Neural cell (in vitro differentiated cells): ENCODE measurements at regions not wholly inside any gene's neighbourhood (a gene's known extent, or its start where the extent isn't known, plus 50 kb on each side); places are given as distances from the start of the nearest gene placed in this dataset.
"Not testable (repeated sequence)": the region's sequence is repeated elsewhere in the genome, so short reads cannot be mapped to it uniquely, and the experiment has no call there.

ENCODE experiments used
- H2AFZ ChIP-seq: fragments of 200-600, 300-800 bp; sonication (generic), shearing (Covaris generic); 2 replicates; pipeline ENCODE4 v1.6.0; 2014; ENCODE audit warnings: low read depth, mild to moderate bottlenecking, antibody characterized with exemption, low read length, moderate library complexity
- H3F3A ChIP-seq: fragments of 200-600 bp; shearing (Covaris generic); 2 replicates; pipeline ENCODE4 v1.6.1; 2016; ENCODE audit warnings: mild to moderate bottlenecking, moderate library complexity, mixed read lengths, antibody characterized with exemption, low read length; ENCODE audit not compliant: insufficient read depth, poor library complexity, severe bottlenecking
- H3K27ac ChIP-seq: fragments of 200-600, 300-800 bp; sonication (generic), shearing (Covaris generic); 2 replicates; pipeline ENCODE4 v1.5.1; 2014; ENCODE audit warnings: mild to moderate bottlenecking, low read length, moderate library complexity
- H3K27me3 ChIP-seq: fragments of 300-800, 200-600 bp; sonication (generic), shearing (Covaris generic); 2 replicates; pipeline ENCODE4 v1.6.0; 2014; ENCODE audit warnings: mild to moderate bottlenecking, low read depth, low read length, moderate library complexity; ENCODE audit not compliant: insufficient read depth
- H3K36me3 ChIP-seq: fragments of 300-800, 200-600 bp; sonication (generic), shearing (Covaris generic); 2 replicates; pipeline ENCODE4 v1.5.1; 2014; ENCODE audit warnings: mild to moderate bottlenecking, antibody characterized with exemption, low read length, moderate library complexity; ENCODE audit not compliant: insufficient read depth
- H3K4me2 ChIP-seq: fragments of 300-800, 200-600 bp; sonication (generic), shearing (Covaris generic); 2 replicates; pipeline ENCODE4 v1.6.0; 2014; ENCODE audit warnings: mild to moderate bottlenecking, low read length
- H3K4me3 ChIP-seq: fragments of 300-800, 200-600 bp; sonication (generic), shearing (Covaris generic); 2 replicates; pipeline ENCODE4 v1.5.1; 2014; ENCODE audit warnings: mild to moderate bottlenecking, low read length, moderate library complexity
- H3K79me2 ChIP-seq: fragments of 200-600 bp; shearing (Covaris generic); replicated peaks from 2 replicates; pipeline ENCODE4 v1.6.0; 2014; ENCODE audit warnings: mild to moderate bottlenecking, low read length, moderate library complexity; ENCODE audit not compliant: insufficient read depth
- H3K9ac ChIP-seq: fragments of 300-800, 200-600 bp; sonication (generic), shearing (Covaris generic); 2 replicates; pipeline ENCODE4 v1.6.1; 2016; ENCODE audit warnings: mild to moderate bottlenecking, low read length, mixed read lengths
- H3K9me2 ChIP-seq: fragments of 200-600 bp; shearing (Covaris generic); 2 replicates; pipeline ENCODE4 v1.6.1; 2016; ENCODE audit warnings: mild to moderate bottlenecking, low read length, mixed read lengths; ENCODE audit not compliant: insufficient read depth
- H3K9me3 ChIP-seq: fragments of 200-600, 300-800 bp; sonication (generic), shearing (Covaris generic); 2 replicates; pipeline ENCODE4 v1.6.1; 2016; ENCODE audit warnings: mild to moderate bottlenecking, mixed run types, low read length, moderate library complexity, mixed read lengths
- H4K20me1 ChIP-seq: fragments of 200-600 bp; shearing (Covaris generic); 2 replicates; pipeline ENCODE4 v1.6.1; 2016; ENCODE audit warnings: mild to moderate bottlenecking, mixed run types; ENCODE audit not compliant: insufficient read depth
- CTCF ChIP-seq: fragments of 450-650 bp; IDR thresholded peaks from 2 replicates; pipeline ENCODE4 v1.5.1; 2014; ENCODE audit warnings: antibody characterized with exemption, mild to moderate bottlenecking, moderate library complexity; ENCODE audit not compliant: poor library complexity, severe bottlenecking
- EP300 ChIP-seq: fragments of 450-650 bp; conservative IDR thresholded peaks from 2 replicates; pipeline ENCODE4 v1.6.1; 2014; ENCODE audit warnings: antibody characterized with exemption, mild to moderate bottlenecking, moderate library complexity; ENCODE audit not compliant: poor library complexity, severe bottlenecking
- EZH2 ChIP-seq: fragments of 200-600, 300-800 bp; shearing (Covaris generic), sonication (generic); IDR thresholded peaks from 2 replicates; pipeline ENCODE4 v1.6.1; 2014; ENCODE audit warnings: antibody characterized with exemption, low read length, borderline replicate concordance, mild to moderate bottlenecking; ENCODE audit not compliant: insufficient read depth, poor library complexity, severe bottlenecking
- MXI1 ChIP-seq: fragments of 450-650 bp; conservative IDR thresholded peaks from 2 replicates; pipeline ENCODE4 v1.6.1; 2014; ENCODE audit warnings: antibody characterized with exemption, mild to moderate bottlenecking; ENCODE audit not compliant: poor library complexity, severe bottlenecking
- POLR2AphosphoS5 ChIP-seq: IDR thresholded peaks from 2 replicates; pipeline ENCODE4 v1.6.1; 2012
- RAD21 ChIP-seq: fragments of 450-650 bp; conservative IDR thresholded peaks from 2 replicates; pipeline ENCODE4 v1.6.1; 2014; ENCODE audit warnings: antibody characterized with exemption, mild to moderate bottlenecking, moderate library complexity
- REST ChIP-seq: IDR thresholded peaks from 2 replicates; pipeline ENCODE4 v1.6.1; 2012; ENCODE audit warnings: borderline replicate concordance
- SMC3 ChIP-seq: fragments of 450-650 bp; conservative IDR thresholded peaks from 2 replicates; pipeline ENCODE4 v1.6.1; 2014; ENCODE audit warnings: antibody characterized with exemption, mild to moderate bottlenecking, moderate library complexity; ENCODE audit not compliant: poor library complexity
- TAF1 ChIP-seq: IDR thresholded peaks from 2 replicates; pipeline ENCODE4 v1.6.1; 2012; ENCODE audit warnings: low read depth

GRCh38 chr6:168186438-168186837 is 107.4 kb upstream of the FRMD1 start:
- H3K9me2 ChIP-seq = no peaks in the 10 kb centered on the region
- no peak overlapping the region for H3K4me2 ChIP-seq
- H2AFZ ChIP-seq = no peak overlapping the region
- H3K27me3 ChIP-seq = peaks cover 12% of the 10 kb centered on the region
- H3K36me3 ChIP-seq = no peaks in the 10 kb centered on the region
- no peak overlapping the region for H3K4me3 ChIP-seq
- no peaks in the 10 kb centered on the region for H3K9me3 ChIP-seq
- TF ChIP-seq RAD21 (no peak), MXI1 (no peak), TAF1 (no peak), POLR2AphosphoS5 (no peak), CTCF (no peak), SMC3 (no peak), EP300 (no peak), EZH2 (no peak), REST (no peak)
- H4K20me1 ChIP-seq = no peaks in the 10 kb centered on the region
- no peak overlapping the region for H3K9ac ChIP-seq
- H3K27ac ChIP-seq = no peak overlapping the region
- no peaks in the 10 kb centered on the region for H3K79me2 ChIP-seq
- no peaks in the 10 kb centered on the region for H3F3A ChIP-seq

GRCh38 chr6:168186018-168186417 is 107.0 kb upstream of the FRMD1 start:
- not testable (repeated sequence) for H3K36me3 ChIP-seq, H3F3A ChIP-seq, H3K9me3 ChIP-seq, H3K79me2 ChIP-seq, H3K27ac ChIP-seq, H3K9ac ChIP-seq, H3K9me2 ChIP-seq, H3K4me2 ChIP-seq, H4K20me1 ChIP-seq, H2AFZ ChIP-seq, H3K4me3 ChIP-seq
- H3K27me3 ChIP-seq = peaks cover 12% of the 10 kb centered on the region

- no peak for TF ChIP-seq EZH2
- no peak for TF ChIP-seq MXI1
- no peak for TF ChIP-seq RAD21
- no peak for TF ChIP-seq REST
- TF ChIP-seq EP300 = no peak
- no peak for TF ChIP-seq TAF1
- TF ChIP-seq SMC3 = no peak
- TF ChIP-seq CTCF = no peak
- TF ChIP-seq POLR2AphosphoS5 = no peak
- Histone ChIP-seq H3K4me2 (no peak overlapping the region), H3K79me2 (no peaks in the 10 kb centered on the region), H3K36me3 (no peaks in the 10 kb centered on the region), H3K4me3 (no peak overlapping the region), H3K9me2 (no peaks in the 10 kb centered on the region), H3K9me3 (no peaks in the 10 kb centered on the region), H3K9ac (no peak overlapping the region), H3K27ac (no peak overlapping the region), H3K27me3 (peaks cover 12% of the 10 kb centered on the region), H4K20me1 (no peaks in the 10 kb centered on the region), H2AFZ (no peak overlapping the region), H3F3A (no peaks in the 10 kb centered on the region)
Observed at GRCh38 chr6:168184701-168185100, 105.7 kb upstream of the FRMD1 start.
